IPS DF 6.9 (cell line): ENCODE measurements at regions not wholly inside any gene's neighbourhood (a gene's known extent, or its start where the extent isn't known, plus 50 kb on each side); places are given as distances from the start of the nearest gene placed in this dataset.

Source experiments
- DNase-seq: peaks from one replicate; pipeline ENCODE4 v3.0.0-alpha.2; 2013; ENCODE audit warnings: low read depth, low spot score
- H3K27ac ChIP-seq: one replicate; pipeline ENCODE4 v1.5.1; 2013; ENCODE audit warnings: low read length, control low read depth
- H3K27me3 ChIP-seq: 2 replicates; pipeline ENCODE4 v1.6.1; 2013; ENCODE audit warnings: mild to moderate bottlenecking, low read length; ENCODE audit not compliant: control insufficient read depth, insufficient read depth
- H3K36me3 ChIP-seq: 2 replicates; pipeline ENCODE4 v1.6.1; 2013; ENCODE audit warnings: low read length; ENCODE audit not compliant: control insufficient read depth, insufficient read depth
- H3K4me1 ChIP-seq: 2 replicates; pipeline ENCODE4 v1.6.1; 2013; ENCODE audit warnings: low read length; ENCODE audit not compliant: control insufficient read depth, insufficient read depth
- H3K4me3 ChIP-seq: 2 replicates; pipeline ENCODE4 v1.5.1; 2013; ENCODE audit warnings: mild to moderate bottlenecking, low read length
- H3K9me3 ChIP-seq: 2 replicates; pipeline ENCODE4 v1.6.1; 2013; ENCODE audit warnings: low read length, inconsistent platforms; ENCODE audit not compliant: control insufficient read depth, insufficient read depth
- WGBS: extraction: QIAGEN DNeasy Blood & Tissue Kit; methylation state at CpG from one replicate; pipeline ENCODE4 v1.1.7; 2013; ENCODE audit warnings: mixed read lengths, missing lambda C conversion rate; ENCODE audit not compliant: insufficient read length, insufficient coverage; 5-methylcytosine and 5-hydroxymethylcytosine counted together

DNA sequence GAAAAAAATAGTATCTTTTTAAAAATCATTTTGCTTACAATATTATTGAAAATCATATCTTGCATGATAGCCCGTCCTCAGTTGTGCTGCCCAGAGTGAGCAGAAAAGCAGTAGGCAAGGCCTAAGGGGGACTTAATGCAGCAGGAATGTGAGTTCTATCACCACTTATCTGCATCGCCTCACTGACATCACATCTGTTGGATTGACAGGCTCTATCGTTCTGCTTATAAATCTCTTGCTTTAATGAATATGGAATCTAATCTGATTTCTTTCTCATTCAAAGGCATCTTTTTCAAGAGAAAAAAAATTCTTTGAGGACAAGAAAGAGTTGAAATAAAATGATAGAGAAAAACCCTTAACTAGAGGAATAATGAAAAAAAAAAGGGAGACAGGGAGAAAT is 249.9 kb downstream of the PAPSS1 start:
- H3K36me3 ChIP-seq, result no peaks in the 10 kb centered on the region
- DNase-seq, result no peak
- H3K9me3 ChIP-seq, result no peaks in the 10 kb centered on the region
- H3K4me1 ChIP-seq, result no peaks in the 10 kb centered on the region
- H3K27me3 ChIP-seq, result no peaks in the 10 kb centered on the region
- H3K4me3 ChIP-seq, result no peak overlapping the region
- no CpG with 5 or more reads among the region's 3 CpGs for WGBS
- no peak overlapping the region for H3K27ac ChIP-seq

DNA sequence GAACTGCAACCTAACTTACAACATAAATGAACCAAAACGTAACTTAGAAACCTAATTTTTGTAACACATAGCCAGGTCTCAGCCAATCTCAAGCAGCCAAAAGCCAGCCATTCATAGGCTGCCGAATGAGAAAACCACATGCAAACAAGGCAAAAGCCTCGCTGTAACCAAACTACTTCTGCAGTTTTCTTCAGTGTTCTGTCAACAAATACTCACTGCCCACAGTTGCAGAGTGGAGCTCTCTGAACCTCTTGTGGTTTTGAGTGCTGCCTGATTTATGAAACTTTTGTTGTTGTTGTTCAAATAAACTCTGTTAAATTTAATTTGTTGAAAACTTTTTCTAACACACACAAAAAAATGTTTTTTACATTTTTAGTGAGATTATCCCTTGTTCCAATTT is 251.2 kb downstream of the PAPSS1 start:
- no peaks in the 10 kb centered on the region for H3K36me3 ChIP-seq
- no CpG with 5 or more reads among the region's 3 CpGs for WGBS
- no peak overlapping the region for H3K4me3 ChIP-seq
- no peaks in the 10 kb centered on the region for H3K27me3 ChIP-seq
- H3K4me1 ChIP-seq, result no peaks in the 10 kb centered on the region
- DNase-seq, result no peak
- no peak overlapping the region for H3K27ac ChIP-seq
- H3K9me3 ChIP-seq, result no peaks in the 10 kb centered on the region

DNA sequence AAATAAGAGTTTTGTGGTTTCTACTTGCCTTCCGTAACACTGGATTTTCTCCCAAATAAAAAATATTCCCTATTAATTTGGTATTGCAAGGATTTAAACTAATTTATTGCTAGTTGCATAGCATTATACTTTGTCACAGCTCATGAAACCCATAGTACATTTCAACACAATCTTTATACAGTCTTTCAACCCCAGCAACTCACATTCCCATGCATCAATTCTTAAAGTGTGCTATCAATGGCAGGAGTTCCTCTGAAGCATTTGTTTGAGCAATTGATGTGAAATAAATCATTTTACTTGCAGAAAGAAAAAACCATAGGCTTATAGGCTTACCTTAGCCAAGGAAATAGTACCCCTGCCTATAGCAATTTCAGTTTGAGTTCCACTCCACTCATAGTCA is 251.9 kb downstream of the PAPSS1 start:
- WGBS, result no CpG with 5 or more reads among the region's 1 CpG
- no peak overlapping the region for H3K4me3 ChIP-seq
- H3K36me3 ChIP-seq, result no peaks in the 10 kb centered on the region
- no peaks in the 10 kb centered on the region for H3K27me3 ChIP-seq
- no peaks in the 10 kb centered on the region for H3K9me3 ChIP-seq
- no peak for DNase-seq
- no peak overlapping the region for H3K27ac ChIP-seq
- H3K4me1 ChIP-seq, result no peaks in the 10 kb centered on the region

DNA sequence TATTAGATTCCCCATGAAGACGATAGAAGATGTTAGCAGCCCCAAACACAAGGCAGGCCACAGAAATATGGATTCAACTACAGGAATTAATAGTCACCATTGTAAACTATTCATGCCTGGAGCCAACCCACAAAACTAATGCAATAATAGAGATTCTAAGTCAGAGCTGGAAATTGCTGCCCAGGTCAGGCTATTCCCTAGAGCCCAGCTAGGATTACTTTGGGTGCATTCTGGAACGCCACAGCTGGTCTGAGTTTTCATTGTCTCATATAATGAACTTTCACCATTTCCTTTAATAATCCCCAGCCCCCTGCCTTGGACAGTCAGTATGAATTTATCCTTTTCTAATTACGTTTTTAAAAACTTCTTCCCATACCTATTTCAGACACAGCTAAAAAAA is 252.6 kb downstream of the PAPSS1 start:
- H3K27ac ChIP-seq, result no peak overlapping the region
- no peak overlapping the region for H3K4me3 ChIP-seq
- 100% methylated on average over 1 of the region's 3 CpGs for WGBS
- H3K36me3 ChIP-seq, result no peaks in the 10 kb centered on the region
- no peaks in the 10 kb centered on the region for H3K4me1 ChIP-seq
- no peak for DNase-seq
- H3K27me3 ChIP-seq, result no peaks in the 10 kb centered on the region
- no peaks in the 10 kb centered on the region for H3K9me3 ChIP-seq

DNA sequence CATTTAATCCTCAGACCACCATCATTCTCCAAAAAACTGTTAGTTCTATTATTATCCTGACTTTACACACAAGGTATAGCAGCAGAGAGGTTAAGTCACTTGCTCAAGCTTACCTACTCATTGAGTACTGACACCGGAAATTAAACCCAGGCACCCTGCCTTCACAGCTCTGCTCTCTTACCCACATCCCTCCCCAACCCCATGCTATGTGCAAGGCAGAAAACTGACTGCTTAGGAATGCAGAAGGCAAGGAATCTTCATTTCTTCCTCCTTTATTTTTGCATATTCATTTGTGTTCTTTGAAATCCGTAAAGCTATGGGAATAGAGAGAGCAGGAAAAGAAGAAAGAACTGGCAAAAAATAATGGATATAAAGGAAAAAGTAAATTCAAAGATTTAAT is 261.8 kb downstream of the PAPSS1 start:
- no CpG with 5 or more reads among the region's 2 CpGs for WGBS

DNA sequence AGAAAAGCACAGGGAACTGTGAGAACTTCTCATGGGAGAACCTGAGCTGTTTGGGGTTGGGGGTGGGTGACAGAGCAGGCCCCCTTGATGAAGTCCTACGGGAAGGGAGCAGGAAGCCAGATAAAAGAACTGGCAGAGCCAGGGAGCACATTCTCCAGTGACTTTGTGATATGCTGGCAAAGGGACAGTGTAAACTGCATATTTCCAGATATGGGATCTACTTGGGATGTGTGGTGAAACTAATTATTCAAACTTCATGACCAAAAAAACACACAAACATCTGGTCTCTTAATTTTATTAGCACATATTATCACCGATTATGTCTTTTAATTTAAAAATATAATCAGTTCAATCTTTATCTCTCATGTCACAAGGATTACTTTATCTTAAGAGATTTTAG is 266.0 kb downstream of the PAPSS1 start:
- Histone ChIP-seq H3K4me3 (no peak overlapping the region), H3K27me3 (no peaks in the 10 kb centered on the region), H3K9me3 (no peaks in the 10 kb centered on the region), H3K4me1 (0 out of 2 replicates have a peak, but pooled peaks cover 1% of the 10 kb centered on the region), H3K36me3 (no peaks in the 10 kb centered on the region), H3K27ac (no peak overlapping the region)
- WGBS, result no CpG with 5 or more reads among the region's 2 CpGs
- no peak for DNase-seq

More for the DNA sequence above, 261.8 kb downstream of the PAPSS1 start:
- no peak overlapping the region for H3K27ac ChIP-seq
- 0 out of 2 replicates have a peak, but pooled peaks cover 1% of the 10 kb centered on the region for H3K4me1 ChIP-seq
- H3K9me3 ChIP-seq, result no peaks in the 10 kb centered on the region
- no peaks in the 10 kb centered on the region for H3K27me3 ChIP-seq
- no peak overlapping the region for H3K4me3 ChIP-seq
- no peaks in the 10 kb centered on the region for H3K36me3 ChIP-seq
- no peak for DNase-seq

DNA sequence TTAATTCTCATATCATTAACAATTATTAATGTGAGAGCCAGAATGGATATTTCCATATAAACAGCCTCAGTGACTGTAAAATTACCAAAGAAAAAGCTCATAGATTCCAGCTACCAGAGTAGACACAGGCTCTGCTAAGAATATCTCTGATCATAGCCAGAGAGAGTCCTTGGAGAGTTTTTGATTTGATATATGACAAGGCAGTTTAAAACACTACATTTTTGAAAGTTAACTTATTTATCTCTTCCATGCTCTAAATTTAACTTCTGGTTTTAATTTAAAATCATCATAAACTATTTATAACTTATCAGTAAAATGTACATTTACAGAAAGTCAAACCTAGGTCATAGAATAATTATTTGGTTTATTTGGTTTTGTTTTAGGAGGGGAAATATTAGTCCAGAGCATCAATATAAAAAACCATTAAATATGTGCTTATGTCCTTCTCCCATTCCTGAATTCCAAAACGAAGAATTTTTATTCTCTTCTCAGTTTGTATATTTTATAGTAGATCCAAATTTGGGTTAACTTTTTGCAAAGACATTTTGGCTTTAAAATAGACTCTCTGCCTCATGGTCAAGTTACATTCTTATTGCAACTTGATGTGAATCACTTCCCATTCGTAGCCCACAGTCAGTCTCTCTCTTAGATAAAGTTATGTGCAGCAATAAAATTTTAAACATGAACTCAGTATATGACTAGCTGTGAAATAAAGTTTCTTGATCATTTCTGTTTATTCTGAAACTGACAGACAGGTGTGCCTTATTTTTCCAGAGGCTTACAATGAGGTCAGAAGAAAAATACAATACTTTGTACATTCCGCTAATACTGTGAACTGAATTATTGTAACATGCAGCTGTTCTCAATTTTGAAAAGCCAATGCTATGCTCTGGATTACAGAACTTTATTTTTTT is 267.1 kb downstream of the PAPSS1 start:
- Histone ChIP-seq H3K27ac (no peak overlapping the region), H3K4me1 (no peaks in the 10 kb centered on the region), H3K4me3 (no peak overlapping the region), H3K36me3 (no peaks in the 10 kb centered on the region), H3K27me3 (no peaks in the 10 kb centered on the region), H3K9me3 (no peaks in the 10 kb centered on the region)
- WGBS, result no CpG with 5 or more reads among the region's 3 CpGs
- no peak for DNase-seq

DNA sequence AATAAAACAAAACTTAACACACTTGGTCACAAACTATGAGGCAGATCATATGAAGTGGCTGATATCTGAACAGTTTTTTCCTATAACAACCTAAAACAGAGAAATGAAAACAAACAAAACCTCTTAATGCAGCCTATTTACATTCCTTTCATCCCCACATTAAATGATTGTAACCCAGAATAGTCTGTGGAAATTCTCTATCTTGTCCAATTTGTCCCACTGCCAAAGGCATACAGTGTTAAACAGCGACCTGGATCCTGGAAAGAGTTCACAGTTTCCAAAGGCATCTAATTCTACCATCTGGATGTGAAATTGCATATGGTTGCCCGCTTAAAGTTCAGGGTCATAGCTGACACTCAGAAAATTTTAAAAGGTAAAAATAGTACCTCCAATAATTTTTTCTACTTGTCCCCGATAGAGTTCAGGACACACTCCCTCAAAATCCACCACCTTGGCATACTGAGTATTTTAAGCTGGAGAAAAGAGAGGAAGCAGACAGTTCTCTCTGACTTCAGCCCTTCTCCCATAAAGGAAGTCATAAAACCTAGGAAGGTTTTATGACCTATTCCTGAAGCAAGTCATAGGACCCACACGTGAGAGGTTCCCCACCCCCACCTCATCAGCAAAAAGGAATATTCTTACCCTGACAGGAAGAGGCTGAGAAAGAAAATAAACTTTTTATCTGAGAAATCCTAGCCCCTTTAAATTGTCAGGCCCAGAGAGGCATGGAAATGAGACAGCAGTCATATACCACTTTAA is 270.2 kb downstream of the PAPSS1 start:
- Histone ChIP-seq H3K27me3 (no peaks in the 10 kb centered on the region), H3K27ac (no peak overlapping the region), H3K9me3 (no peaks in the 10 kb centered on the region), H3K4me1 (no peaks in the 10 kb centered on the region), H3K36me3 (no peaks in the 10 kb centered on the region), H3K4me3 (no peak overlapping the region)
- DNase-seq, result no peak
- no CpG with 5 or more reads among the region's 4 CpGs for WGBS

DNA sequence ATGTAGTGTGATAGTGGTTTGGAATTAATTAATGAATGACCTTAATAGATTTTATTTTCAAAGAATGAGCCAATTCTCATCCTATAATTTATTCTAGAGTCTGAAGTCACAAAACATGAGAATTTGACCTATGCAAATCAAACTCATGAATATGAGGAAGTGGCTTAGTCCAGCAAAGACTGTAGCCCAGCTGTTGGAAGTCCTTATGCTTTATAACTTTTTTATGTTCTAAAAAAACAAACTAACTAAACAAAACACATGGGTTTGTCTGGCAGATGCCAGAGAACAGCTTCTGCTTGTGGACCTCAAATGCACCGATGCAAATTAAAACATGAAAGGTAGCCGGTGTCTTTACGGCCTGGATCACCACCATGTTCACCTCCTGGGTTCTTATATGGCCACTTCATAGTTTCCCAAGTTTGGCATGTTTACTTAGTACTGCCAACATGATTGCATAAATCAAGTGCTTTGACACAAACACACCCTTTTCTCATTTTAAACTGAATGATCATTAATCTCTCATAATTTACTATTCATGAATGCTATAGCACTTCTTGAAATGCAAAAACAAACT is 277.4 kb downstream of the PAPSS1 start:
- no peak for DNase-seq
- no peaks in the 10 kb centered on the region for H3K9me3 ChIP-seq
- H3K4me1 ChIP-seq, result peaks cover 2% of the 10 kb centered on the region; the same call in 1 of the 2 replicates
- no peak overlapping the region for H3K4me3 ChIP-seq
- no peak overlapping the region for H3K27ac ChIP-seq
- no peaks in the 10 kb centered on the region for H3K36me3 ChIP-seq
- no CpG with 5 or more reads among the region's 3 CpGs for WGBS
- no peaks in the 10 kb centered on the region for H3K27me3 ChIP-seq

DNA sequence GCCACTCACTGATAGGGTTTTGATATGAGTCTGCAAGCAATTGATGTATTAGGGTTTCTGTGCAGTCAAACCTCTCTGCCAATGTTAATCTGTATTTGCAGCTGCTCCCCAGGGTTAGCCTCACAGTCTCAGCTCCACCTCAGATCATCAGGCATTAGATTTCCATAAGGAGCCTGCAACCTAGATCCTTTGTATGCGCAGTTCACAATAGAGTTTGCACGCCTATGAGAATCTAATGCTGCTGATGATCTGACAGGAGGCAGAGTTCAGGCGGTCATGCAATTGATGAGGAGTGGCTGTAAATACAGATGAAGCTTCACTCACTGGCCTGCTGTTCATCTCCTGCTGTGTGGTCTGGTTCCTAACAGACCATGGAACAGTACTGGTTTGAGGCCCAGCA is 280.6 kb downstream of the PAPSS1 start:
- Histone ChIP-seq H3K4me3 (no peak overlapping the region), H3K36me3 (no peaks in the 10 kb centered on the region), H3K4me1 (peaks cover 2% of the 10 kb centered on the region; the same call in 1 of the 2 replicates), H3K27ac (no peak overlapping the region), H3K27me3 (no peaks in the 10 kb centered on the region), H3K9me3 (no peaks in the 10 kb centered on the region)
- WGBS, result no CpG with 5 or more reads among the region's 3 CpGs
- no peak for DNase-seq
